Stimulated activated CD4-positive, alpha-beta T cell treated with anti-CD3 and anti-CD28 coated beads, Interleukin-12 subunit alpha, Interleukin-12 subunit beta, amount 100 ng/mL, for 24 hours (primary cell): ENCODE measurements at regions not wholly inside any gene's neighbourhood (a gene's known extent, or its start where the extent isn't known, plus 50 kb on each side); places are given as distances from the start of the nearest gene placed in this dataset.

Experiments used
- DNase-seq, 2 experiments: peaks; one replicate each; pipeline ENCODE4 v3.0.0-alpha.2; 2020; ENCODE audit warnings: low read depth in 2 of 2

- DNase-seq, result no peak
These were observed 1045.8 kb downstream of the TBC1D22A start for GRCh38 chr22:47808236-47808635.

GRCh38 chr22:47807506-47807905, 1045.1 kb downstream of the TBC1D22A start:
- no peak for DNase-seq

- DNase-seq, result no peak
These were observed 1044.4 kb downstream of the TBC1D22A start for GRCh38 chr22:47806894-47807293.

- no peak for DNase-seq
These were observed 1043.0 kb downstream of the TBC1D22A start for GRCh38 chr22:47805394-47805935.

- no peak for DNase-seq
These were observed 1041.8 kb downstream of the TBC1D22A start for GRCh38 chr22:47804281-47804680.

GRCh38 chr22:47802421-47802820, 1040.0 kb downstream of the TBC1D22A start:
- no peak for DNase-seq

GRCh38 chr22:47801541-47802245, 1039.2 kb downstream of the TBC1D22A start:
- no peak for DNase-seq

- no peak for DNase-seq
These were observed 1035.8 kb downstream of the TBC1D22A start for GRCh38 chr22:47798229-47798628.

GRCh38 chr22:47797342-47797945, 1035.0 kb downstream of the TBC1D22A start:
- no peak for DNase-seq

- DNase-seq, result no peak
These were observed 1033.9 kb downstream of the TBC1D22A start for GRCh38 chr22:47796128-47796908.

- no peak for DNase-seq
These were observed 1033.2 kb downstream of the TBC1D22A start for GRCh38 chr22:47795477-47796127.

- DNase-seq, result no peak
These were observed 1032.4 kb downstream of the TBC1D22A start for GRCh38 chr22:47794851-47795250.

- DNase-seq, result no peak
These were observed 1031.1 kb downstream of the TBC1D22A start for GRCh38 chr22:47793304-47794101.

- DNase-seq, result no peak
These were observed 1026.7 kb downstream of the TBC1D22A start for GRCh38 chr22:47789171-47789570.

GRCh38 chr22:47788461-47788860, 1026.0 kb downstream of the TBC1D22A start:
- no peak for DNase-seq

GRCh38 chr22:47787501-47788227, 1025.2 kb downstream of the TBC1D22A start:
- DNase-seq, result no peak

GRCh38 chr22:47786650-47787290, 1024.3 kb downstream of the TBC1D22A start:
- no peak for DNase-seq

GRCh38 chr22:47784991-47785390, 1022.5 kb downstream of the TBC1D22A start:
- DNase-seq, result no peak

GRCh38 chr22:47784367-47784983, 1022.0 kb downstream of the TBC1D22A start:
- no peak for DNase-seq
